ENCODE measurements at regions not wholly inside any gene's neighbourhood (a gene's known extent, or its start where the extent isn't known, plus 50 kb on each side); places are given as distances from the start of the nearest gene placed in this dataset.

GRCh38 chr16:66064801-66065530 is 301.5 kb upstream of the CDH5 start:
- in situ Hi-C loops (cut with HindIII; ENCODE audit: low sequenced_read_pairs) = no loop called here
- DNase-seq (ENCODE audit: low read depth, low spot score) = no peak
- TF ChIP-seq CTCF (IDR thresholded peaks at IDR 0.05; ENCODE audit: low read depth, low read length) = no peak
- no peak overlapping the region for H3K4me3 ChIP-seq (ENCODE audit: low read depth, low read length)

- no peak overlapping the region for H3K4me3 ChIP-seq (ENCODE audit: low read depth, low read length)
- DNase-seq (ENCODE audit: low read depth, low spot score) = no peak
- no peak for TF ChIP-seq CTCF (IDR thresholded peaks at IDR 0.05; ENCODE audit: low read depth, low read length)
- in situ Hi-C loops (cut with HindIII; ENCODE audit: low sequenced_read_pairs) = no loop called here
These were observed 307.7 kb upstream of the CDH5 start for GRCh38 chr16:66058832-66059231.

- no peak overlapping the region for H3K4me3 ChIP-seq (ENCODE audit: low read depth, low read length)
- peak; percentile 72 for DNase-seq (ENCODE audit: low read depth, low spot score)
- TF ChIP-seq CTCF (IDR thresholded peaks at IDR 0.05; ENCODE audit: low read depth, low read length) = no peak
- in situ Hi-C loops (cut with HindIII; ENCODE audit: low sequenced_read_pairs) = no loop called here
These were observed 308.3 kb upstream of the CDH5 start for GRCh38 chr16:66058172-66058691.

- no peak for DNase-seq (ENCODE audit: low read depth, low spot score)
- no peak overlapping the region for H3K4me3 ChIP-seq (ENCODE audit: low read depth, low read length)
- in situ Hi-C loops (cut with HindIII; ENCODE audit: low sequenced_read_pairs) = no loop called here
- no peak for TF ChIP-seq CTCF (IDR thresholded peaks at IDR 0.05; ENCODE audit: low read depth, low read length)
These were observed 309.4 kb upstream of the CDH5 start for GRCh38 chr16:66057057-66057456.

- no peak for TF ChIP-seq CTCF (IDR thresholded peaks at IDR 0.05; ENCODE audit: low read depth, low read length)
- no peak overlapping the region for H3K4me3 ChIP-seq (ENCODE audit: low read depth, low read length)
- no peak for DNase-seq (ENCODE audit: low read depth, low spot score)
- in situ Hi-C loops (cut with HindIII; ENCODE audit: low sequenced_read_pairs) = no loop called here
These were observed 312.4 kb upstream of the CDH5 start for GRCh38 chr16:66054095-66054494.

GRCh38 chr16:66052745-66053144 is 313.7 kb upstream of the CDH5 start:
- TF ChIP-seq CTCF (IDR thresholded peaks at IDR 0.05; ENCODE audit: low read depth, low read length) = no peak
- in situ Hi-C loops (cut with HindIII; ENCODE audit: low sequenced_read_pairs) = no loop called here
- H3K4me3 ChIP-seq (ENCODE audit: low read depth, low read length) = no peak overlapping the region
- DNase-seq (ENCODE audit: low read depth, low spot score) = no peak
